VCaP (cell line): ENCODE measurements at regions not wholly inside any gene's neighbourhood (a gene's known extent, or its start where the extent isn't known, plus 50 kb on each side); places are given as distances from the start of the nearest gene placed in this dataset.

Experiments
- H3K27ac ChIP-seq: fragments of 450-650 bp; 2 replicates; pipeline ENCODE4 v1.5.1; 2017
- CTCF ChIP-seq: fragments of 450-650 bp; conservative IDR thresholded peaks from 2 replicates; pipeline ENCODE4 v1.5.1; 2017; ENCODE audit warnings: mild to moderate bottlenecking, moderate library complexity

GRCh38 chr10:90318659-90319058 lies 539.2 kb downstream of the HTR7 start:
- no peak overlapping the region for H3K27ac ChIP-seq
- no peak for TF ChIP-seq CTCF

GRCh38 chr10:90319188-90319914 lies 538.5 kb downstream of the HTR7 start:
- H3K27ac ChIP-seq = no peak overlapping the region
- TF ChIP-seq CTCF = no peak

GRCh38 chr10:90321132-90321816 lies 536.6 kb downstream of the HTR7 start:
- TF ChIP-seq CTCF = no peak
- no peak overlapping the region for H3K27ac ChIP-seq

GRCh38 chr10:90326498-90327267 lies 531.2 kb downstream of the HTR7 start:
- TF ChIP-seq CTCF = no peak
- H3K27ac ChIP-seq = no peak overlapping the region

GRCh38 chr10:90327611-90328010 lies 530.2 kb downstream of the HTR7 start:
- no peak for TF ChIP-seq CTCF
- no peak overlapping the region for H3K27ac ChIP-seq

GRCh38 chr10:90328459-90328858 lies 529.4 kb downstream of the HTR7 start:
- no peak for TF ChIP-seq CTCF
- no peak overlapping the region for H3K27ac ChIP-seq

GRCh38 chr10:90328896-90329295 lies 528.9 kb downstream of the HTR7 start:
- TF ChIP-seq CTCF = no peak
- H3K27ac ChIP-seq = no peak overlapping the region
